Endodermal cell (in vitro differentiated cells): ENCODE measurements at regions not wholly inside any gene's neighbourhood (a gene's known extent, or its start where the extent isn't known, plus 50 kb on each side); places are given as distances from the start of the nearest gene placed in this dataset.

Source experiments
- DNase-seq: peaks from one replicate; pipeline ENCODE4 v3.0.0-alpha.2; 2017
- H3K27ac ChIP-seq: 2 replicates; pipeline ENCODE4 v1.5.1; 2013; ENCODE audit warnings: mild to moderate bottlenecking, low read depth, low read length, moderate library complexity
- H3K27me3 ChIP-seq: 2 replicates; pipeline ENCODE4 v1.6.1; 2013; ENCODE audit warnings: mild to moderate bottlenecking, low read length, moderate library complexity; ENCODE audit not compliant: insufficient read depth, control insufficient read depth, poor library complexity, severe bottlenecking
- H3K36me3 ChIP-seq: 2 replicates; pipeline ENCODE4 v1.7.0; 2013; ENCODE audit warnings: mild to moderate bottlenecking, low read length, moderate library complexity; ENCODE audit not compliant: control insufficient read depth, insufficient read depth
- H3K4me1 ChIP-seq: one replicate; pipeline ENCODE4 v1.7.0; 2013; ENCODE audit warnings: low read length; ENCODE audit not compliant: control insufficient read depth, insufficient read depth
- H3K4me3 ChIP-seq: 2 replicates; pipeline ENCODE4 v1.5.1; 2013; ENCODE audit warnings: mild to moderate bottlenecking, low read length, moderate library complexity
- H3K9ac ChIP-seq: 2 replicates; pipeline ENCODE4 v1.6.1; 2013; ENCODE audit warnings: mild to moderate bottlenecking, low read length, moderate library complexity; ENCODE audit not compliant: poor library complexity, severe bottlenecking; ENCODE audit errors: extremely low read depth
- H3K9me3 ChIP-seq: 2 replicates; pipeline ENCODE4 v1.6.1; 2013; ENCODE audit warnings: mild to moderate bottlenecking, low read length, moderate library complexity; ENCODE audit not compliant: control insufficient read depth
- H3K27ac Mint-ChIP-seq: 2 replicates; pipeline ENCODE4 v1.8.0; 2020; ENCODE audit warnings: mixed read lengths
- H3K27me3 Mint-ChIP-seq: 2 replicates; pipeline ENCODE4 v1.8.0; 2021; ENCODE audit warnings: mild to moderate bottlenecking, mixed read lengths; ENCODE audit not compliant: insufficient read depth
- H3K36me3 Mint-ChIP-seq: 2 replicates; pipeline ENCODE4 v1.8.0; 2020; ENCODE audit warnings: low read depth, mixed read lengths
- H3K4me1 Mint-ChIP-seq: 2 replicates; pipeline ENCODE4 v1.8.0; 2020; ENCODE audit warnings: mixed read lengths
- H3K4me3 Mint-ChIP-seq: 2 replicates; pipeline ENCODE4 v1.8.0; 2020; ENCODE audit warnings: mild to moderate bottlenecking, moderate library complexity, mixed read lengths
- H3K9me3 Mint-ChIP-seq: 2 replicates; pipeline ENCODE4 v1.8.0; 2020; ENCODE audit warnings: mild to moderate bottlenecking, mixed read lengths
- CTCF ChIP-seq: fragments of 200-600 bp; sonication (generic); conservative IDR thresholded peaks from 2 replicates; pipeline ENCODE4 v1.5.0; 2021; ENCODE audit warnings: antibody characterized with exemption, mild to moderate bottlenecking
- WGBS, 2 experiments: methylation state at CpG; one replicate each; pipeline versions ENCODE4 v1.1.5 to v1.1.7; 2013; ENCODE audit warnings: missing lambda C conversion rate in 2 of 2, mixed read lengths in 1 of 2; ENCODE audit not compliant: insufficient coverage in 1 of 2, insufficient read length in 1 of 2; 5-methylcytosine and 5-hydroxymethylcytosine counted together

DNA sequence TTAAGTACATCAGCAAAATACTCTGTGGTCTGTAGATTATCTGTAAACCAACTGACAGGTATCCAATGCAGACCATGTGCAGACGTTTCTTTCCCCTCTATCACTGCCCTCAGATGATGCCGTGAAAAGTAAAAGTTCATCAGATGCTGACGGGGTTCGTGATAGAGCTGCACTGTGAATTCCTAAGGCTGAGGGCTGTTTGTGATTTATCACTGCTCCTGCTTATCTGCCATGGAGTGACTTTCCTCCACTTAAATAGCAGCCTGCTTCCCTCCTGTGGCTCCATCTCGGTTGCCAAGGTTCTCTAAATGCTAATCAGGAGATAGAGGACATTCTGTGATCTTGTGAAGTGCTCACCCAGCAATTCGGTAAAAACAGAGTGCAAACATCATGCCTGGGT is 89.3 kb upstream of the SRD5A3 start:
- Mint-ChIP-seq H3K9me3 (no peaks in the 10 kb centered on the region), H3K27me3 (no peaks in the 10 kb centered on the region)
- no peak for TF ChIP-seq CTCF

DNA sequence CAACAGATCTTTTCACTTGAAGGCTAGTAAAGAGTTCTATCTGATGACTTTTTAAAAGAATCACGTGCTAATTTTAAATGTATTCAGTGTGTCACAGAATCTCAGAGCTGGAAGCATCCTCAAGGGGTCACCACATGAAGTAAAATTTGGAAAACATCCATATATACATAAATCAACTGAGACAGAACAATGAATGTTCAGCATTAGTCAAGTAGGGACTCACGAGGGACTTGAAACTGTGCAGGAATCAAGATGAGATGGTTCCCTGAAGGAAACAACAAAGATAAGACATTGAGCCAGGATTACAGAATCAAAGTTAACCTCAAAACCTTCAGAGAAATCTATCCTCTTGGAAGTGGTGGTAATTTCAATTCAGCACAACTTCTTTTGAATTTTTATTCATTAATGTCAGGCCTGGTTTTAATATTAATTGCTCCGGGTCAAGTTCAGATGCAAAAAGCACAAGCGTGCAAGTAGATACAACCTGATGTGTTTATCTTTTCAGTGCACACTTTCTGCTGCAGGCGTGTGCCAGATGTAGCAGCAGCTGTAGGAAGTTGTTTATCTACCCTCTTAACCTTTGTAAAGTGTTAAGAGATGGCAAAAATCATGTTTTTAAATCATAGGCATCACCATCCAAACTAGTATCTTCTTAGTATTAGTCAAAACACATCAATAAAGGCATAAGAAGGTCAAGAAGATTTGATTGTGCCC is 87.7 kb upstream of the SRD5A3 start:
- no peaks in the 10 kb centered on the region for H3K36me3 Mint-ChIP-seq

More for the DNA sequence above, 89.3 kb upstream of the SRD5A3 start:
- Histone ChIP-seq H3K9me3 (no peaks in the 10 kb centered on the region), H3K4me3 (no peak overlapping the region), H3K9ac (no peak overlapping the region), H3K27me3 (no peaks in the 10 kb centered on the region), H3K36me3 (no peaks in the 10 kb centered on the region), H3K4me1 (peaks cover 10% of the 10 kb centered on the region), H3K27ac (no peak overlapping the region)
- Mint-ChIP-seq H3K4me3 (no peak overlapping the region), H3K36me3 (no peaks in the 10 kb centered on the region), H3K27ac (no peak overlapping the region), H3K4me1 (peaks cover 43% of the 10 kb centered on the region)
- WGBS, 2 experiments, result 30 to 35% methylated on average over 6 of the region's 6 CpGs
- peak; percentile 75 for DNase-seq

DNA sequence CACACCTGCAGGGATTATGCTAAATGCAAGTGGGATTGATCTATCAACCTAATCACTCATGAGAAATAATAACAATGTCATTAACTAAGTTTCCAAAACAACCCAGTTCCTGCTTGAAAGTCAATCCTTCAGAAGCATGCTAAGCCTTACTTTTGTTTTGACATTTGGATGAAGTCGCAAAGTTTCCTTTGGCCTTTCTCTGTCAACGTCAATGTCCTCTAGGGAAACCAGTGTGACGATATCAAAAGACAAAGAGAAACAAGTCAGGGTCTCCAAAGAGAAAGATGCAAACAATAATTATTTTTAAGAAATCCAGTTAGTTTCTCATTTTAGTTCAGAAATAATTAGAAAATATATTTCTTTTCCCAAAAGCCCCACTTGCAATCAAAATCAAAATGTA is 86.7 kb upstream of the SRD5A3 start:
- no peaks in the 10 kb centered on the region for H3K27me3 ChIP-seq
- Mint-ChIP-seq H3K36me3 (no peaks in the 10 kb centered on the region), H3K27me3 (no peaks in the 10 kb centered on the region), H3K4me1 (peaks cover 34% of the 10 kb centered on the region), H3K27ac (no peak overlapping the region), H3K9me3 (no peaks in the 10 kb centered on the region), H3K4me3 (no peak overlapping the region)
- no peak overlapping the region for H3K9ac ChIP-seq
- H3K9me3 ChIP-seq, result no peaks in the 10 kb centered on the region
- H3K4me3 ChIP-seq, result no peak overlapping the region
- H3K4me1 ChIP-seq, result peaks cover 10% of the 10 kb centered on the region
- no peak overlapping the region for H3K27ac ChIP-seq
- WGBS, 2 experiments, result 87% methylated on average over 2 to 3 of the region's 3 CpGs
- DNase-seq, result no peak
- TF ChIP-seq CTCF, result no peak
- no peaks in the 10 kb centered on the region for H3K36me3 ChIP-seq

More for the DNA sequence above, 87.7 kb upstream of the SRD5A3 start:
- H3K4me3 ChIP-seq, result no peak overlapping the region
- Mint-ChIP-seq H3K27ac (no peak overlapping the region), H3K4me1 (peaks cover 42% of the 10 kb centered on the region), H3K4me3 (no peak overlapping the region), H3K27me3 (no peaks in the 10 kb centered on the region), H3K9me3 (no peaks in the 10 kb centered on the region)
- H3K36me3 ChIP-seq, result no peaks in the 10 kb centered on the region
- no peak for TF ChIP-seq CTCF
- H3K9me3 ChIP-seq, result no peaks in the 10 kb centered on the region
- 95 to 100% methylated on average over 4 to 5 of the region's 5 CpGs for WGBS, 2 experiments
- H3K27me3 ChIP-seq, result no peaks in the 10 kb centered on the region
- H3K27ac ChIP-seq, result no peak overlapping the region
- H3K4me1 ChIP-seq, result peaks cover 10% of the 10 kb centered on the region
- no peak overlapping the region for H3K9ac ChIP-seq
- no peak for DNase-seq
